ENCODE measurements at regions not wholly inside any gene's neighbourhood (a gene's known extent, or its start where the extent isn't known, plus 50 kb on each side); places are given as distances from the start of the nearest gene placed in this dataset.

DNA sequence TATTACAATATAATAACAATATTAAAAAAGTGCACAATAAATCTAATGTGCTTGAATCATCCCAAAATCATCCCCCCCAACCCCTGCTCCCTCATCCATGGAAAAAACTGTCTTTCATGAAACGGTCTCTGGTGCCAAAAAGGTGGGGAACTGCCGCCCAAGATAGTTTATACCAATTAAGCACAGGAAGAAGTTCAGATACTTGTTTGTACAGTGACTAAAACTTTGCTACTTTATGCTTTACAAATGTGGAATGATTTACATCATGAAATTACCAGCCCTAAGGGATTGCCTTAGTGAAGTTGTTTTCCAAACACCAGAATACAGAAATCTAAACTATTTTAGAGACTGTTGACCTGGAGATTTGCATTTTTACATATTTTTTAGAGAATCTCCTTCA, 175.6 kb downstream of the TRIM27 start:
- Histone ChIP-seq H3K27me3 (ENCODE audit: insufficient read depth, low read depth, low read length) (peaks cover 72% of the 10 kb centered on the region), H3K27ac (ENCODE audit: low read length) (no peak overlapping the region), H3K79me2 (replicated peaks; ENCODE audit: insufficient read depth, low read length) (no peaks in the 10 kb centered on the region), H3F3A (ENCODE audit: insufficient read depth, low read length, poor library complexity, severe bottlenecking) (no peaks in the 10 kb centered on the region), H3K9ac (ENCODE audit: low read length) (no peak overlapping the region), H3K9me3 (ENCODE audit: low read length) (no peaks in the 10 kb centered on the region), H3K9me2 (ENCODE audit: insufficient read depth, low read length) (no peaks in the 10 kb centered on the region), H3K4me3 (ENCODE audit: low read length) (no peak overlapping the region), H2AFZ (ENCODE audit: low read depth, low read length) (no peak overlapping the region), H3K36me3 (ENCODE audit: insufficient read depth, low read length) (no peaks in the 10 kb centered on the region), H3K4me2 (ENCODE audit: low read length) (no peak overlapping the region), H4K20me1 (ENCODE audit: insufficient read depth) (no peaks in the 10 kb centered on the region)
- TF ChIP-seq, protein P1, sequence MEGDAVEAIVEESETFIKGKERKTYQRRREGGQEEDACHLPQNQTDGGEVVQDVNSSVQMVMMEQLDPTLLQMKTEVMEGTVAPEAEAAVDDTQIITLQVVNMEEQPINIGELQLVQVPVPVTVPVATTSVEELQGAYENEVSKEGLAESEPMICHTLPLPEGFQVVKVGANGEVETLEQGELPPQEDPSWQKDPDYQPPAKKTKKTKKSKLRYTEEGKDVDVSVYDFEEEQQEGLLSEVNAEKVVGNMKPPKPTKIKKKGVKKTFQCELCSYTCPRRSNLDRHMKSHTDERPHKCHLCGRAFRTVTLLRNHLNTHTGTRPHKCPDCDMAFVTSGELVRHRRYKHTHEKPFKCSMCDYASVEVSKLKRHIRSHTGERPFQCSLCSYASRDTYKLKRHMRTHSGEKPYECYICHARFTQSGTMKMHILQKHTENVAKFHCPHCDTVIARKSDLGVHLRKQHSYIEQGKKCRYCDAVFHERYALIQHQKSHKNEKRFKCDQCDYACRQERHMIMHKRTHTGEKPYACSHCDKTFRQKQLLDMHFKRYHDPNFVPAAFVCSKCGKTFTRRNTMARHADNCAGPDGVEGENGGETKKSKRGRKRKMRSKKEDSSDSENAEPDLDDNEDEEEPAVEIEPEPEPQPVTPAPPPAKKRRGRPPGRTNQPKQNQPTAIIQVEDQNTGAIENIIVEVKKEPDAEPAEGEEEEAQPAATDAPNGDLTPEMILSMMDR (IDR thresholded peaks at IDR 0.05; ENCODE audit: poor library complexity, severe bottlenecking): no peak
- TF ChIP-seq TAF1 (IDR thresholded peaks at IDR 0.05; ENCODE audit: low read depth) (no peak), SMC3 (conservative IDR thresholded peaks at IDR 0.05; ENCODE audit: poor library complexity) (no peak), MXI1 (conservative IDR thresholded peaks at IDR 0.05; ENCODE audit: poor library complexity, severe bottlenecking) (no peak), RAD21 (conservative IDR thresholded peaks at IDR 0.05) (no peak), EZH2 (IDR thresholded peaks at IDR 0.05; ENCODE audit: borderline replicate concordance, insufficient read depth, low read length, poor library complexity, severe bottlenecking) (no peak), EP300 (conservative IDR thresholded peaks at IDR 0.05; ENCODE audit: poor library complexity, severe bottlenecking) (no peak), POLR2AphosphoS5 (IDR thresholded peaks at IDR 0.05) (no peak)
- TF ChIP-seq, protein P2, sequence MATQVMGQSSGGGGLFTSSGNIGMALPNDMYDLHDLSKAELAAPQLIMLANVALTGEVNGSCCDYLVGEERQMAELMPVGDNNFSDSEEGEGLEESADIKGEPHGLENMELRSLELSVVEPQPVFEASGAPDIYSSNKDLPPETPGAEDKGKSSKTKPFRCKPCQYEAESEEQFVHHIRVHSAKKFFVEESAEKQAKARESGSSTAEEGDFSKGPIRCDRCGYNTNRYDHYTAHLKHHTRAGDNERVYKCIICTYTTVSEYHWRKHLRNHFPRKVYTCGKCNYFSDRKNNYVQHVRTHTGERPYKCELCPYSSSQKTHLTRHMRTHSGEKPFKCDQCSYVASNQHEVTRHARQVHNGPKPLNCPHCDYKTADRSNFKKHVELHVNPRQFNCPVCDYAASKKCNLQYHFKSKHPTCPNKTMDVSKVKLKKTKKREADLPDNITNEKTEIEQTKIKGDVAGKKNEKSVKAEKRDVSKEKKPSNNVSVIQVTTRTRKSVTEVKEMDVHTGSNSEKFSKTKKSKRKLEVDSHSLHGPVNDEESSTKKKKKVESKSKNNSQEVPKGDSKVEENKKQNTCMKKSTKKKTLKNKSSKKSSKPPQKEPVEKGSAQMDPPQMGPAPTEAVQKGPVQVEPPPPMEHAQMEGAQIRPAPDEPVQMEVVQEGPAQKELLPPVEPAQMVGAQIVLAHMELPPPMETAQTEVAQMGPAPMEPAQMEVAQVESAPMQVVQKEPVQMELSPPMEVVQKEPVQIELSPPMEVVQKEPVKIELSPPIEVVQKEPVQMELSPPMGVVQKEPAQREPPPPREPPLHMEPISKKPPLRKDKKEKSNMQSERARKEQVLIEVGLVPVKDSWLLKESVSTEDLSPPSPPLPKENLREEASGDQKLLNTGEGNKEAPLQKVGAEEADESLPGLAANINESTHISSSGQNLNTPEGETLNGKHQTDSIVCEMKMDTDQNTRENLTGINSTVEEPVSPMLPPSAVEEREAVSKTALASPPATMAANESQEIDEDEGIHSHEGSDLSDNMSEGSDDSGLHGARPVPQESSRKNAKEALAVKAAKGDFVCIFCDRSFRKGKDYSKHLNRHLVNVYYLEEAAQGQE (IDR thresholded peaks at IDR 0.05; ENCODE audit: borderline replicate concordance): no peak

DNA sequence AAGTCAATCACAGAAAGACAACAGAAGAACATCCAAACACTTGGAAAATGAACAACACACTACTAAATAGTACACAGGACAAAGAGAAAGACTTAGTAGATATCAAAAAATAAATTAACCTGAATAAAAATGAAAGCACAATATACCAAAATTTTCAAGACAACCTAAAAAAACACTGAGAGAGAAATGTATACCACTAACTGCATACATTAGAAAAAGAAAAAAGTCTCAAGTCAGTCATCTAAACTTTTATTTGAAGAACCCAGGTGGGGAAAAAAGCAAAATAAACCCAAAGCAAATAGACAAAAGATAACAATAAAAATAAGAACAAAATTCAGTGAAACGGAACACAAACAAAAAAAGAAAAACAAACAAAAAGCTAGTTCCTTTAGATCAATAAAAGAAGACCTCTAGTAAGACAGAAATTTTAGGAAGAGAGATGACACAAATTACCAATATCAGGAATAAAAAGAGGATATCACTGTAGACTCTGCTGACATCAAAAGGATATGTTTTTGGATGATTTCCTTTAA, 172.8 kb downstream of the TRIM27 start:
- Histone ChIP-seq H2AFZ (ENCODE audit: low read depth, low read length) (no peak overlapping the region), H3F3A (ENCODE audit: insufficient read depth, low read length, poor library complexity, severe bottlenecking) (no peaks in the 10 kb centered on the region), H3K9ac (ENCODE audit: low read length) (no peak overlapping the region), H3K9me2 (ENCODE audit: insufficient read depth, low read length) (no peaks in the 10 kb centered on the region), H4K20me1 (ENCODE audit: insufficient read depth) (no peaks in the 10 kb centered on the region), H3K79me2 (replicated peaks; ENCODE audit: insufficient read depth, low read length) (no peaks in the 10 kb centered on the region), H3K4me3 (ENCODE audit: low read length) (no peak overlapping the region), H3K27ac (ENCODE audit: low read length) (no peak overlapping the region), H3K27me3 (ENCODE audit: insufficient read depth, low read depth, low read length) (peaks cover 60% of the 10 kb centered on the region), H3K4me2 (ENCODE audit: low read length) (no peak overlapping the region), H3K9me3 (ENCODE audit: low read length) (no peaks in the 10 kb centered on the region), H3K36me3 (ENCODE audit: insufficient read depth, low read length) (no peaks in the 10 kb centered on the region)
- TF ChIP-seq RAD21 (conservative IDR thresholded peaks at IDR 0.05): no peak
- TF ChIP-seq, protein P1 (IDR thresholded peaks at IDR 0.05; ENCODE audit: poor library complexity, severe bottlenecking): no peak
- no peak for TF ChIP-seq SMC3 (conservative IDR thresholded peaks at IDR 0.05; ENCODE audit: poor library complexity)

All from neural cell (in vitro differentiated cells).